ENCODE measurements at regions not wholly inside any gene's neighbourhood (a gene's known extent, or its start where the extent isn't known, plus 50 kb on each side); places are given as distances from the start of the nearest gene placed in this dataset.
"Not testable (repeated sequence)": the region's sequence is repeated elsewhere in the genome, so short reads cannot be mapped to it uniquely, and the experiment has no call there.

DNA sequence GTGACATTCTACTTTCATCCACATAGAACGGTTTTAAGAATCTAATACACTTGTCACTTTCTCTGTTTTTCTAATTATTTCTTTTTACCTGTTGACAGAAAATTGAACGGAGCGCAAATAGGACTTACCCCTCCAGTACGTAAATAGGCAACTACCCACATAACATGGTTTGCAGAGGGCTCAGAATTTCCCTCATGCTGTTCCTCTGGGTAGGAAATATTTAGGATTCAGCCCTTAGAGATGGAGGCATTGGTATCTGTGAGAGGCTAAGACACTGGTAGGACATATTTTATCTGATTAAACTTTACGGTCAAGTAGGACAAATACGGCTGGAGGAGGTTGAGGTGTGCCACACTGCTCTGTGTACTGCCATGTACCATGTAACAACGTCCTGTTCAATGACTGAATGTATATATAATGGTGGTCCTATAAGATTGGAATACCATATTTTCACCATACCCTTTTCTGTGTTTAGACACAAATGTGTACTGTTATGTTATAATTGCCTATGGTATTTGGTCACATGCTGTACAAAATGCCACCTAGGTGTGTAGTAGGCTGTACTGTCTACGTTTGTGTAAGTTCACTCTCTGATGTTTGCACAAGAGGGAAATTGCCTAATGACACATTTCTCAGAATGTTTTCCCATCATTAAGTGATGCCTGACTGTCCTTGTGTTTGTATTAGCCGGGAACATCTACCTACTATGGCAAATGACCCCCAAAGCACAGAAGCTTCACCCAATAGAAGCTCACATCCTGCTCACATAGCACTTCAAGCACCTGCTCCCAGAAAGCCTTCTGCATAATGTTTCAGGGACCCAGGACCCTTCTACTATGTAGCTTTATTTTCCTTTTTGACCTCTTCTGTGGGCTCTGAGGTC is 429.4 kb upstream of the AKR1E2 start:
- Histone ChIP-seq H3K4me2 (ENCODE audit: control insufficient read depth, extremely low read depth, insufficient read depth, low read depth, low read length) (no peak overlapping the region), H4K20me1 (ENCODE audit: control insufficient read depth, extremely low read depth, insufficient read depth, low read length) (no peaks in the 10 kb centered on the region), H3K4me3 (ENCODE audit: control insufficient read depth in 2 of 3, extremely low read depth in 1 of 3, insufficient read depth in 2 of 3, low read depth in 1 of 3, low read length in 3 of 3) (no peak overlapping the region), H3K9me1 (ENCODE audit: control insufficient read depth, extremely low read depth, insufficient read depth, low read length) (no peaks in the 10 kb centered on the region), H3K27me3 (ENCODE audit: control insufficient read depth, extremely low read depth, insufficient read depth, low read length) (no peaks in the 10 kb centered on the region), H2AFZ (ENCODE audit: control insufficient read depth, low read length) (no peak overlapping the region), H3K36me3 (ENCODE audit: control insufficient read depth in 2 of 2, extremely low read depth in 1 of 2, insufficient read depth in 2 of 2, low read length in 2 of 2) (no peaks in the 10 kb centered on the region), H3K9me3 (ENCODE audit: control insufficient read depth, low read depth, low read length) (no peaks in the 10 kb centered on the region), H3K27ac (ENCODE audit: control insufficient read depth, insufficient read depth, low read length) (no peak overlapping the region), H3K4me1 (ENCODE audit: control insufficient read depth, extremely low read depth, insufficient read depth, low read length) (no peaks in the 10 kb centered on the region), H3K9ac (ENCODE audit: control insufficient read depth, extremely low read depth, insufficient read depth, low read length) (no peak overlapping the region), H3K79me2 (ENCODE audit: control insufficient read depth, insufficient read depth, low read length) (no peaks in the 10 kb centered on the region)
- DNase-seq (ENCODE audit: low read depth, low spot score), result no peak
- dilution Hi-C loops (cut with MboI; ENCODE audit: extremely low pct_ligation_motif_present, low sequenced_read_pairs), result no loop called here
- no peak for TF ChIP-seq EZH2 (IDR thresholded peaks at IDR 0.05; ENCODE audit: low read length)
- TF ChIP-seq, protein P1, sequence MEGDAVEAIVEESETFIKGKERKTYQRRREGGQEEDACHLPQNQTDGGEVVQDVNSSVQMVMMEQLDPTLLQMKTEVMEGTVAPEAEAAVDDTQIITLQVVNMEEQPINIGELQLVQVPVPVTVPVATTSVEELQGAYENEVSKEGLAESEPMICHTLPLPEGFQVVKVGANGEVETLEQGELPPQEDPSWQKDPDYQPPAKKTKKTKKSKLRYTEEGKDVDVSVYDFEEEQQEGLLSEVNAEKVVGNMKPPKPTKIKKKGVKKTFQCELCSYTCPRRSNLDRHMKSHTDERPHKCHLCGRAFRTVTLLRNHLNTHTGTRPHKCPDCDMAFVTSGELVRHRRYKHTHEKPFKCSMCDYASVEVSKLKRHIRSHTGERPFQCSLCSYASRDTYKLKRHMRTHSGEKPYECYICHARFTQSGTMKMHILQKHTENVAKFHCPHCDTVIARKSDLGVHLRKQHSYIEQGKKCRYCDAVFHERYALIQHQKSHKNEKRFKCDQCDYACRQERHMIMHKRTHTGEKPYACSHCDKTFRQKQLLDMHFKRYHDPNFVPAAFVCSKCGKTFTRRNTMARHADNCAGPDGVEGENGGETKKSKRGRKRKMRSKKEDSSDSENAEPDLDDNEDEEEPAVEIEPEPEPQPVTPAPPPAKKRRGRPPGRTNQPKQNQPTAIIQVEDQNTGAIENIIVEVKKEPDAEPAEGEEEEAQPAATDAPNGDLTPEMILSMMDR (optimal IDR thresholded peaks at IDR 0.05 in 1 of 3, IDR thresholded peaks at IDR 0.05 in 1 of 3, conservative IDR thresholded peaks at IDR 0.05 in 1 of 3; ENCODE audit: extremely low read depth in 1 of 3, insufficient read depth in 2 of 3, low read length in 3 of 3), result no peak
- FAIRE-seq, result no peak

DNA sequence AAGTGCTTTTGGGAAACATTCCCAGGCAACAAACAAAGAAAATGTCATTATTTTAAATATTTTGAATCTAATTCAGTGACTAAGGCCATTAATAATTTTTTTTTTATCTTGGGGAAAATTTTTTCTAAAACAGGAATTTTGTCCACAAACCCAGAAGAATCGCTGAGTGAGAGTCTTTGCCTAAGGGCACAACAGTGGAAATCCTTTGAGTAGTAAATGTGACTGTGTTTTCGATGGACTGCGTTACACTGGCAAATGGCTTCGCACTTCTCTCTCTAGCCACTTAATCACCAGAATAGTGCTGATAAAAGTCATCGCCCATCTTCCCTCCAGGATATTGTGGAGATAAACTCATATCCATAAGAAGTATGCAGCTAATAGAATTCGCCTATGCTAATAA is 430.3 kb upstream of the AKR1E2 start:
- no peaks in the 10 kb centered on the region for H3K4me1 ChIP-seq (ENCODE audit: control insufficient read depth, extremely low read depth, insufficient read depth, low read length)
- H3K4me2 ChIP-seq (ENCODE audit: control insufficient read depth, extremely low read depth, insufficient read depth, low read depth, low read length), result no peak overlapping the region
- TF ChIP-seq, protein P1 (optimal IDR thresholded peaks at IDR 0.05 in 1 of 3, IDR thresholded peaks at IDR 0.05 in 1 of 3, conservative IDR thresholded peaks at IDR 0.05 in 1 of 3; ENCODE audit: extremely low read depth in 1 of 3, insufficient read depth in 2 of 3, low read length in 3 of 3), result no peak
- TF ChIP-seq EZH2 (IDR thresholded peaks at IDR 0.05; ENCODE audit: low read length), result no peak
- H3K36me3 ChIP-seq (ENCODE audit: control insufficient read depth in 2 of 2, extremely low read depth in 1 of 2, insufficient read depth in 2 of 2, low read length in 2 of 2), result no peaks in the 10 kb centered on the region
- H3K79me2 ChIP-seq (ENCODE audit: control insufficient read depth, insufficient read depth, low read length), result no peaks in the 10 kb centered on the region
- H3K9me1 ChIP-seq (ENCODE audit: control insufficient read depth, extremely low read depth, insufficient read depth, low read length), result no peaks in the 10 kb centered on the region
- no peak overlapping the region for H3K9ac ChIP-seq (ENCODE audit: control insufficient read depth, extremely low read depth, insufficient read depth, low read length)
- H3K27ac ChIP-seq (ENCODE audit: control insufficient read depth, insufficient read depth, low read length), result no peak overlapping the region
- H3K4me3 ChIP-seq (ENCODE audit: control insufficient read depth in 2 of 3, extremely low read depth in 1 of 3, insufficient read depth in 2 of 3, low read depth in 1 of 3, low read length in 3 of 3), result no peak overlapping the region
- DNase-seq (ENCODE audit: low read depth, low spot score) (no peak), FAIRE-seq (no peak)
- no peaks in the 10 kb centered on the region for H3K9me3 ChIP-seq (ENCODE audit: control insufficient read depth, low read depth, low read length)
- dilution Hi-C loops (cut with MboI; ENCODE audit: extremely low pct_ligation_motif_present, low sequenced_read_pairs), result no loop called here
- no peak overlapping the region for H2AFZ ChIP-seq (ENCODE audit: control insufficient read depth, low read length)
- H3K27me3 ChIP-seq (ENCODE audit: control insufficient read depth, extremely low read depth, insufficient read depth, low read length), result no peaks in the 10 kb centered on the region
- H4K20me1 ChIP-seq (ENCODE audit: control insufficient read depth, extremely low read depth, insufficient read depth, low read length), result no peaks in the 10 kb centered on the region

DNA sequence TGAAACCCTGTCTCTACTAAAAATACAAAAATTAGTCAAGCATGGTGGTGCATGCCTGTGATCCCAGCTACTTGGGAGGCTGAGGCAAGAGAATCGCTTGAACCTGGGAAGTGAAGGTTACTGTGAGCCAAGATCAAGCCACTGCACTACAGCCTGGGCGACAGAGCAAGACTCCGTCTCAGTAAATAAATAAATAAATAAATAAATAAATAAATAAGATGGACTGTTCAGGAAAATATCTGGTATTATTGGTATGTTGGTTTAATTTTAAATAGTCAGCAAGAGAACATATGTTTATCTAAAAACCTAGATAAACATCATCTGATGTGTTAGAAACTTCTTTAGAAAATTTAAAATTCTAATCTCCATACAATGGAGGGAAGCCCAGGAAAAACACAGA is 431.6 kb upstream of the AKR1E2 start:
- H3K9ac ChIP-seq (ENCODE audit: control insufficient read depth, extremely low read depth, insufficient read depth, low read length); H4K20me1 ChIP-seq (ENCODE audit: control insufficient read depth, extremely low read depth, insufficient read depth, low read length); H3K9me3 ChIP-seq (ENCODE audit: control insufficient read depth, low read depth, low read length); H3K4me3 ChIP-seq (ENCODE audit: control insufficient read depth in 2 of 3, extremely low read depth in 1 of 3, insufficient read depth in 2 of 3, low read depth in 1 of 3, low read length in 3 of 3); dilution Hi-C loops (cut with MboI; ENCODE audit: extremely low pct_ligation_motif_present, low sequenced_read_pairs); H3K27ac ChIP-seq (ENCODE audit: control insufficient read depth, insufficient read depth, low read length); H3K27me3 ChIP-seq (ENCODE audit: control insufficient read depth, extremely low read depth, insufficient read depth, low read length); H3K79me2 ChIP-seq (ENCODE audit: control insufficient read depth, insufficient read depth, low read length); H3K4me2 ChIP-seq (ENCODE audit: control insufficient read depth, extremely low read depth, insufficient read depth, low read depth, low read length); H3K4me1 ChIP-seq (ENCODE audit: control insufficient read depth, extremely low read depth, insufficient read depth, low read length); DNase-seq (ENCODE audit: low read depth, low spot score); H3K9me1 ChIP-seq (ENCODE audit: control insufficient read depth, extremely low read depth, insufficient read depth, low read length); H3K36me3 ChIP-seq (ENCODE audit: control insufficient read depth in 2 of 2, extremely low read depth in 1 of 2, insufficient read depth in 2 of 2, low read length in 2 of 2); FAIRE-seq; H2AFZ ChIP-seq (ENCODE audit: control insufficient read depth, low read length): not testable (repeated sequence)

All from keratinocyte (primary cell).